H1 (cell line): ENCODE measurements at regions not wholly inside any gene's neighbourhood (a gene's known extent, or its start where the extent isn't known, plus 50 kb on each side); places are given as distances from the start of the nearest gene placed in this dataset.

Experiments
- BCL11A ChIP-seq, 2 experiments: IDR thresholded peaks; one replicate each; pipeline ENCODE4 v1.6.1; 2011; ENCODE audit warnings: low read depth in 2 of 2, low read length in 2 of 2, mild to moderate bottlenecking in 2 of 2
- BRCA1 ChIP-seq: IDR thresholded peaks from 2 replicates; pipeline ENCODE4 v1.6.1; 2012; ENCODE audit warnings: low read depth, low read length, improper control_type of control experiment
- CHD7 ChIP-seq: fragments of 300-600 bp; sonication (generic); IDR thresholded peaks from 2 replicates; pipeline ENCODE4 v1.7.1; 2012; ENCODE audit warnings: low read length, moderate library complexity, mild to moderate bottlenecking, inconsistent platforms; ENCODE audit not compliant: insufficient replicate concordance
- HDAC2 ChIP-seq, 2 experiments: fragments of 300-600 bp in 1 of 2; sonication (generic) in 1 of 2; IDR thresholded peaks; 2 replicates each; pipeline ENCODE4 v1.6.1; 2011 to 2012; ENCODE audit warnings: low read depth in 2 of 2, low read length in 2 of 2, mild to moderate bottlenecking in 2 of 2, moderate library complexity in 2 of 2, borderline replicate concordance in 1 of 2, inconsistent platforms in 1 of 2
- KDM5A ChIP-seq: fragments of 200-600 bp; IDR thresholded peaks from 2 replicates; pipeline ENCODE4 v1.7.1; 2012; ENCODE audit warnings: mild to moderate bottlenecking, low read length, inconsistent platforms, mixed read lengths
- NRF1 ChIP-seq: IDR thresholded peaks from 2 replicates; pipeline ENCODE4 v1.6.1; 2011; ENCODE audit warnings: mild to moderate bottlenecking, low read depth, low read length, improper control_type of control experiment
- SP2 ChIP-seq: IDR thresholded peaks from 2 replicates; pipeline ENCODE4 v1.6.1; 2012; ENCODE audit warnings: mild to moderate bottlenecking, low read length, inconsistent platforms

GRCh38 chr6:11392778-11393507, 144.6 kb upstream of the TMEM170B start (continued):
- no peak for TF ChIP-seq CHD7
- no peak for TF ChIP-seq HDAC2 (IDR thresholded peaks at IDR 0.05; ENCODE audit: borderline replicate concordance in 1 of 2, low read depth in 2 of 2, low read length in 2 of 2)
- TF ChIP-seq BCL11A (IDR thresholded peaks at IDR 0.05; ENCODE audit: low read depth in 2 of 2, low read length in 2 of 2): no peak
- no peak for TF ChIP-seq SP2
- TF ChIP-seq NRF1: no peak
- no peak for TF ChIP-seq KDM5A
- no peak for TF ChIP-seq BRCA1
